Caco-2 (cell line): ENCODE measurements at regions not wholly inside any gene's neighbourhood (a gene's known extent, or its start where the extent isn't known, plus 50 kb on each side); places are given as distances from the start of the nearest gene placed in this dataset.

Source experiments
- BruUV-seq: library from RNA; stranded (reverse); fragments of 400-500 nt; replicated peaks from 2 replicates; lab custom pipeline; 2021; lab: Mats Ljungman, UMichigan
- CTCF ChIA-PET: fragments of 300-600 bp; sonication (Branson Sonifier 250); formaldehyde crosslinking; loops from one replicate; lab custom pipeline; 2022; ENCODE audit warnings: antibody characterized with exemption; lab: Charles Lee
- POLR2A ChIA-PET: fragments of 300-600 bp; sonication (Branson Sonifier 250); formaldehyde crosslinking; loops from one replicate; lab custom pipeline; 2022; ENCODE audit warnings: antibody characterized with exemption; lab: Charles Lee
- DNase-seq, 2 experiments: peaks; one replicate each; pipeline versions ENCODE4 v3.0.0 to v3.0.0-alpha.2; 2020 to 2022
- H3K27me3 ChIP-seq: replicated peaks from 2 replicates; pipeline ENCODE4 v1.6.0; 2011; ENCODE audit warnings: low read length; ENCODE audit not compliant: control insufficient read depth, insufficient read depth
- H3K36me3 ChIP-seq: 2 replicates; pipeline ENCODE4 v1.5.1; 2011; ENCODE audit warnings: low read length; ENCODE audit not compliant: control insufficient read depth, insufficient read depth
- H3K4me1 ChIP-seq: fragments of 250-450 bp; sonication (Bioruptor Pico); 2 replicates; pipeline ENCODE4 v1.5.1; 2020; ENCODE audit warnings: mild to moderate bottlenecking
- H3K4me3 ChIP-seq: 2 replicates; pipeline ENCODE4 v1.5.1; 2011; ENCODE audit warnings: low read depth, mild to moderate bottlenecking, control low read depth, low read length
- H3K9me3 ChIP-seq: fragments of 250-450 bp; sonication (Bioruptor Pico); 2 replicates; pipeline ENCODE4 v1.5.1; 2020; ENCODE audit warnings: mild to moderate bottlenecking, moderate library complexity
- H3K27ac Mint-ChIP-seq: one replicate; pipeline ENCODE4 v1.8.0; 2022; ENCODE audit warnings: mixed read lengths; ENCODE audit not compliant: unreplicated experiment
- H3K27me3 Mint-ChIP-seq: one replicate; pipeline ENCODE4 v1.8.0; 2022; ENCODE audit warnings: mixed read lengths; ENCODE audit not compliant: insufficient read depth, unreplicated experiment
- H3K36me3 Mint-ChIP-seq: one replicate; pipeline ENCODE4 v1.8.0; 2022; ENCODE audit warnings: mild to moderate bottlenecking, mixed read lengths; ENCODE audit not compliant: insufficient read depth, unreplicated experiment
- H3K4me1 Mint-ChIP-seq: one replicate; pipeline ENCODE4 v1.8.0; 2022; ENCODE audit warnings: low read depth, mixed read lengths; ENCODE audit not compliant: unreplicated experiment
- H3K4me3 Mint-ChIP-seq: one replicate; pipeline ENCODE4 v1.8.0; 2022; ENCODE audit warnings: mild to moderate bottlenecking, moderate library complexity, mixed read lengths; ENCODE audit not compliant: unreplicated experiment
- H3K9me3 Mint-ChIP-seq: one replicate; pipeline ENCODE4 v1.8.0; 2022; ENCODE audit warnings: mixed read lengths; ENCODE audit not compliant: unreplicated experiment
- intact Hi-C: fragments of 100-400 bp; cut with micrococcal nuclease; formaldehyde crosslinking; loops from one replicate; pipeline ENCODE4 v1.10.0; 2022; ENCODE audit not compliant: unreplicated experiment
- TF ChIP-seq, protein P1 (sequence below), 2 experiments: fragments of 200-600 bp in 1 of 2; IDR thresholded peaks; 1 replicate in 1 of 2; 2 replicates in 1 of 2; pipeline versions ENCODE4 v1.5.1 to v1.8.0; 2011 to 2022; ENCODE audit warnings: antibody characterized with exemption in 1 of 2, control low read depth in 1 of 2, inconsistent platforms in 1 of 2, low read depth in 1 of 2, low read length in 1 of 2, mild to moderate bottlenecking in 1 of 2, moderate library complexity in 1 of 2; ENCODE audit not compliant: insufficient read depth in 1 of 2, severe bottlenecking in 1 of 2, unreplicated experiment in 1 of 2

GRCh38 chr2:184030245-184030644 lies 568.1 kb upstream of the ZNF804A start:
- Histone ChIP-seq H3K27me3 (no peaks in the 10 kb centered on the region), H3K36me3 (no peaks in the 10 kb centered on the region), H3K9me3 (no peaks in the 10 kb centered on the region), H3K4me3 (no peak overlapping the region), H3K4me1 (no peaks in the 10 kb centered on the region)
- DNase-seq: no peak
- no peaks in the 10 kb centered on the region for H3K36me3 Mint-ChIP-seq
- CTCF ChIA-PET: no interaction called here
- no TSS peak for BruUV-seq
- H3K4me3 Mint-ChIP-seq: no peak overlapping the region
- intact Hi-C loops: no loop called here
- H3K27ac Mint-ChIP-seq: no peak overlapping the region
- H3K4me1 Mint-ChIP-seq: no peaks in the 10 kb centered on the region
- TF ChIP-seq, protein P1, sequence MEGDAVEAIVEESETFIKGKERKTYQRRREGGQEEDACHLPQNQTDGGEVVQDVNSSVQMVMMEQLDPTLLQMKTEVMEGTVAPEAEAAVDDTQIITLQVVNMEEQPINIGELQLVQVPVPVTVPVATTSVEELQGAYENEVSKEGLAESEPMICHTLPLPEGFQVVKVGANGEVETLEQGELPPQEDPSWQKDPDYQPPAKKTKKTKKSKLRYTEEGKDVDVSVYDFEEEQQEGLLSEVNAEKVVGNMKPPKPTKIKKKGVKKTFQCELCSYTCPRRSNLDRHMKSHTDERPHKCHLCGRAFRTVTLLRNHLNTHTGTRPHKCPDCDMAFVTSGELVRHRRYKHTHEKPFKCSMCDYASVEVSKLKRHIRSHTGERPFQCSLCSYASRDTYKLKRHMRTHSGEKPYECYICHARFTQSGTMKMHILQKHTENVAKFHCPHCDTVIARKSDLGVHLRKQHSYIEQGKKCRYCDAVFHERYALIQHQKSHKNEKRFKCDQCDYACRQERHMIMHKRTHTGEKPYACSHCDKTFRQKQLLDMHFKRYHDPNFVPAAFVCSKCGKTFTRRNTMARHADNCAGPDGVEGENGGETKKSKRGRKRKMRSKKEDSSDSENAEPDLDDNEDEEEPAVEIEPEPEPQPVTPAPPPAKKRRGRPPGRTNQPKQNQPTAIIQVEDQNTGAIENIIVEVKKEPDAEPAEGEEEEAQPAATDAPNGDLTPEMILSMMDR (IDR thresholded peaks at IDR 0.05; ENCODE audit: insufficient read depth in 1 of 2, low read depth in 1 of 2, low read length in 1 of 2, severe bottlenecking in 1 of 2, unreplicated experiment in 1 of 2): no peak
- no peaks in the 10 kb centered on the region for H3K9me3 Mint-ChIP-seq
- POLR2A ChIA-PET: no interaction called here
- no peaks in the 10 kb centered on the region for H3K27me3 Mint-ChIP-seq

DNA sequence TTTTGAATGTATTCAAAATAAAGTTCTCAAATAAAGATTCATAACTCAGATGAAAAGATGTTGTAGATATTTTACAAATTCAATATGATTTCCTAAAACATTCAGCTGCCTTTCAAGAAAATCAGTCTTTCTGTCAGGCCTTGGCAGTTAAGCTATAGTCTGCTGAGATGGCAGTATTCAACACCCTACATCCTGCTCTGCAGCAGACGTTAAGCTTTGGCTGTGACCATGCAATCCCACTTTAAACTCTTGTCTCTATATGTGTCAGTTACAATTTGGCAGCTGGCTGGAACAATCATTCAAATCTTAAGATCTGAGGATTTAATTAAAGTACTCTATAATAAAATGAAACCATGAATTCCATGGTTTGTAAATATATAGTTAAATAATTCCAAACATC lies 567.3 kb upstream of the ZNF804A start:
- H3K27me3 ChIP-seq: no peaks in the 10 kb centered on the region
- Mint-ChIP-seq H3K4me1 (no peaks in the 10 kb centered on the region), H3K9me3 (no peaks in the 10 kb centered on the region), H3K36me3 (no peaks in the 10 kb centered on the region), H3K4me3 (no peak overlapping the region), H3K27me3 (no peaks in the 10 kb centered on the region), H3K27ac (no peak overlapping the region)
- H3K36me3 ChIP-seq: no peaks in the 10 kb centered on the region
- TF ChIP-seq, protein P1 (IDR thresholded peaks at IDR 0.05; ENCODE audit: insufficient read depth in 1 of 2, low read depth in 1 of 2, low read length in 1 of 2, severe bottlenecking in 1 of 2, unreplicated experiment in 1 of 2): no peak
- intact Hi-C loops: no loop called here
- no TSS peak for BruUV-seq
- ChIA-PET CTCF (no interaction called here), POLR2A (no interaction called here)
- H3K9me3 ChIP-seq: no peaks in the 10 kb centered on the region
- no peaks in the 10 kb centered on the region for H3K4me1 ChIP-seq
- DNase-seq: no peak
- H3K4me3 ChIP-seq: no peak overlapping the region

DNA sequence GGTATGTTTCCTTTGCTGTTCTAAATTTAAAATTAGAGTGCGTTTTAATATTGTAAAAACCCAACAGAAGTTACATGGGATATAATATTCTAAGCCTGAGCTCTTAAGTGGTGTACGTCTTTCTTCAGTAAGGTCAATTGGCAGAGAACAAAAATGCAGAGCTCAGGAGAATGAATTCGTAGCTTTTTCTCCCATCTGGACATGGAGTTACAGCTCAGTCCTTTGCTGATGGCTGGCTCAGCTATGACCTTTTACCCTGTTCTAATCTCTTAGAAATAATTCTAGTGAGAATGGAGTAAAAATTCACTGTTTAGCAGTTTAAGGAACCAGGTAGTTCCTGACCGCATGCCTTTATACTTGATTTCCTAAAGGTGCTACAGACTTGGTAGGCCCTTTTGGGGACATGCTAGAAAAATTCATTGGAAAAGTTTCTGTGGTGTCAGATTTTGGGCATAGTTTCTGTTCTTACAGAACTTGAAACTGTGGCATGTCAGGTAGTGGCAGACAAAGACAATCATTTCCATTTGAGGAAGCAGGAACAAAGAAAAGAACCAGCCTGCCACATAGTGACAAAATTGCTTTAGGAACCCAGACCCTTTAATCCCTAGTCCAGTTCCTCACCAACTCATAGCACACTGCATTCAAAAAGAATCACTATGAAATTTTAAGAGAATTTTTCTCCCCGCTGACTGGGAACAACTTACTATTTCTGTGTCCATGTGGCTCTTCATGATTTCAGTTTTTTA lies 566.8 kb upstream of the ZNF804A start:
- TF ChIP-seq, protein P1 (IDR thresholded peaks at IDR 0.05; ENCODE audit: insufficient read depth in 1 of 2, low read depth in 1 of 2, low read length in 1 of 2, severe bottlenecking in 1 of 2, unreplicated experiment in 1 of 2): no peak
- POLR2A ChIA-PET: no interaction called here
- Histone ChIP-seq H3K9me3 (no peaks in the 10 kb centered on the region), H3K27me3 (no peaks in the 10 kb centered on the region), H3K4me3 (no peak overlapping the region), H3K36me3 (no peaks in the 10 kb centered on the region), H3K4me1 (no peaks in the 10 kb centered on the region)
- no peaks in the 10 kb centered on the region for H3K27me3 Mint-ChIP-seq
- DNase-seq: no peak
- no peaks in the 10 kb centered on the region for H3K9me3 Mint-ChIP-seq
- H3K27ac Mint-ChIP-seq: no peak overlapping the region
- intact Hi-C loops: no loop called here
- H3K36me3 Mint-ChIP-seq: no peaks in the 10 kb centered on the region
- CTCF ChIA-PET: no interaction called here
- H3K4me3 Mint-ChIP-seq: no peak overlapping the region
- no TSS peak for BruUV-seq
- no peaks in the 10 kb centered on the region for H3K4me1 Mint-ChIP-seq
